ENCODE measurements at regions not wholly inside any gene's neighbourhood (a gene's known extent, or its start where the extent isn't known, plus 50 kb on each side); places are given as distances from the start of the nearest gene placed in this dataset.

- no peak for TF ChIP-seq CTCF (IDR thresholded peaks at IDR 0.05)
- TF ChIP-seq POLR2A (IDR thresholded peaks at IDR 0.05), result no peak
These were observed 114.3 kb downstream of the SNAPC1 start for GRCh38 chr14:61876362-61877034.

All from testis (tissue), 2 donors.